CD4-positive, alpha-beta T cell (primary cell): ENCODE measurements at regions not wholly inside any gene's neighbourhood (a gene's known extent, or its start where the extent isn't known, plus 50 kb on each side); places are given as distances from the start of the nearest gene placed in this dataset.

Experiments
- ATAC-seq: fragments of 200-7000 bp; cut with Tn5 transposase; one replicate; pipeline ENCODE4 v1.10.0; 2022; ENCODE audit warnings: mild to moderate bottlenecking; ENCODE audit not compliant: poor library complexity
- CTCF ChIA-PET: fragments of 350-600 bp; sonication (Branson Sonifier 250); formaldehyde crosslinking; loops from one replicate; lab custom pipeline; 2021; ENCODE audit warnings: antibody characterized with exemption, inconsistent platforms; lab: Charles Lee
- POLR2A ChIA-PET: fragments of 350-600 bp; sonication (Branson Sonifier 250); formaldehyde crosslinking; loops from one replicate; lab custom pipeline; 2021; ENCODE audit warnings: antibody characterized with exemption, inconsistent platforms; lab: Charles Lee
- DNase-seq, 14 experiments: peaks; one replicate each; pipeline ENCODE4 v3.0.0-alpha.2; 2013 to 2020; ENCODE audit warnings: mixed read lengths in 2 of 14
- H3K27ac ChIP-seq, 2 donors: one replicate each; pipeline versions ENCODE4 v1.5.1 to v1.7.0; 2013; ENCODE audit warnings: low read length in 2 of 2, low read depth in 1 of 2, mild to moderate bottlenecking in 1 of 2
- H3K27me3 ChIP-seq, 2 experiments: 1 replicate in 1 of 2; 2 replicates in 1 of 2; pipeline versions ENCODE4 v1.6.1 to v1.7.0; 2013; ENCODE audit warnings: low read length in 2 of 2, control low read depth in 1 of 2, mild to moderate bottlenecking in 1 of 2, moderate library complexity in 1 of 2; ENCODE audit not compliant: insufficient read depth in 2 of 2, control insufficient read depth in 1 of 2
- H3K36me3 ChIP-seq: one replicate; pipeline ENCODE4 v1.6.1; 2013; ENCODE audit warnings: low read length, control low read depth; ENCODE audit not compliant: insufficient read depth
- H3K4me1 ChIP-seq: one replicate; pipeline ENCODE4 v1.6.1; 2013; ENCODE audit warnings: low read length, control low read depth; ENCODE audit not compliant: insufficient read depth
- H3K4me3 ChIP-seq: one replicate; pipeline ENCODE4 v1.5.1; 2013; ENCODE audit warnings: mild to moderate bottlenecking, low read length, moderate library complexity
- H3K9me3 ChIP-seq, 2 experiments: 1 replicate in 1 of 2; 2 replicates in 1 of 2; pipeline versions ENCODE4 v1.6.1 to v1.7.0; 2013; ENCODE audit warnings: low read length in 2 of 2, mild to moderate bottlenecking in 2 of 2, control low read depth in 1 of 2, moderate library complexity in 1 of 2; ENCODE audit not compliant: control insufficient read depth in 1 of 2, insufficient read depth in 1 of 2
- H3K27ac Mint-ChIP-seq: one replicate; pipeline ENCODE4 v1.8.0; 2020; ENCODE audit warnings: mixed read lengths
- H3K27me3 Mint-ChIP-seq: one replicate; pipeline ENCODE4 v1.8.0; 2021; ENCODE audit warnings: mixed read lengths
- H3K36me3 Mint-ChIP-seq: one replicate; pipeline ENCODE4 v1.8.0; 2021; ENCODE audit warnings: low read depth, mixed read lengths
- H3K4me1 Mint-ChIP-seq: one replicate; pipeline ENCODE4 v1.8.0; 2021; ENCODE audit warnings: low read depth, mixed read lengths
- H3K4me3 Mint-ChIP-seq: one replicate; pipeline ENCODE4 v1.8.0; 2020; ENCODE audit warnings: mild to moderate bottlenecking, mixed read lengths
- H3K9me3 Mint-ChIP-seq: one replicate; pipeline ENCODE4 v1.8.0; 2020; ENCODE audit warnings: mixed read lengths
- CTCF ChIP-seq: fragments of 200-600 bp; IDR thresholded peaks from one replicate; pipeline ENCODE4 v1.8.0; 2022; ENCODE audit warnings: antibody characterized with exemption, mild to moderate bottlenecking
- intact Hi-C, 2 experiments: fragments of 100-400 bp; cut with DNase I in 1 of 2; cut with micrococcal nuclease in 1 of 2; formaldehyde crosslinking; loops; one replicate each; pipeline versions ENCODE4 v1.15.1 to v1.9.0; 2023 to 2025; cut with DNase I, micrococcal nuclease

GRCh38 chr3:69675786-69676530, 63.3 kb upstream of the MITF start:
- ChIA-PET CTCF (no interaction called here), POLR2A (no interaction called here)
- no peaks in the 10 kb centered on the region for H3K4me1 ChIP-seq
- DNase-seq (no peak), ATAC-seq (no peak)
- Mint-ChIP-seq H3K27me3 (peaks cover 4% of the 10 kb centered on the region), H3K9me3 (no peaks in the 10 kb centered on the region), H3K4me3 (no peak overlapping the region), H3K27ac (no peak overlapping the region), H3K36me3 (no peaks in the 10 kb centered on the region), H3K4me1 (no peaks in the 10 kb centered on the region)
- H3K4me3 ChIP-seq = no peak overlapping the region
- TF ChIP-seq CTCF = no peak
- no peaks in the 10 kb centered on the region for H3K9me3 ChIP-seq
- no peak overlapping the region for H3K27ac ChIP-seq
- intact Hi-C loops = no loop called here
- H3K36me3 ChIP-seq = no peaks in the 10 kb centered on the region
- H3K27me3 ChIP-seq = no peaks in the 10 kb centered on the region

GRCh38 chr3:69674752-69675151, 64.5 kb upstream of the MITF start:
- Mint-ChIP-seq H3K4me1 (no peaks in the 10 kb centered on the region), H3K9me3 (no peaks in the 10 kb centered on the region), H3K27ac (no peak overlapping the region), H3K4me3 (no peak overlapping the region), H3K36me3 (no peaks in the 10 kb centered on the region), H3K27me3 (peaks cover 4% of the 10 kb centered on the region)
- no peaks in the 10 kb centered on the region for H3K4me1 ChIP-seq
- ChIA-PET CTCF (interaction anchor here (0.6 kb wide), 1 partner anchor 11 kb away, joined by 3 read pairs; no protein-coding TSS in a partner anchor), POLR2A (no interaction called here)
- no peaks in the 10 kb centered on the region for H3K36me3 ChIP-seq
- DNase-seq (no peak), ATAC-seq (no peak)
- no peak overlapping the region for H3K4me3 ChIP-seq
- no peak for TF ChIP-seq CTCF
- intact Hi-C loops = loop anchor here in 1 of 2 experiments (5.0 kb wide), 1 partner anchor 512 kb away; no protein-coding TSS in a partner anchor
- H3K9me3 ChIP-seq = no peaks in the 10 kb centered on the region
- H3K27ac ChIP-seq = no peak overlapping the region
- H3K27me3 ChIP-seq = no peaks in the 10 kb centered on the region

- Histone ChIP-seq H3K36me3 (no peaks in the 10 kb centered on the region), H3K4me3 (no peak overlapping the region), H3K27me3 (no peaks in the 10 kb centered on the region), H3K9me3 (no peaks in the 10 kb centered on the region), H3K27ac (no peak overlapping the region), H3K4me1 (no peaks in the 10 kb centered on the region)
- no peaks in the 10 kb centered on the region for H3K36me3 Mint-ChIP-seq
- H3K4me3 Mint-ChIP-seq = no peak overlapping the region
- no peaks in the 10 kb centered on the region for H3K9me3 Mint-ChIP-seq
- H3K27ac Mint-ChIP-seq = no peak overlapping the region
- peaks cover 4% of the 10 kb centered on the region for H3K27me3 Mint-ChIP-seq
- no peaks in the 10 kb centered on the region for H3K4me1 Mint-ChIP-seq
- ChIA-PET POLR2A (interaction anchor here (0.7 kb wide), 1 partner anchor 806 kb away, joined by 3 read pairs; no protein-coding TSS in a partner anchor), CTCF (no interaction called here)
- DNase-seq (peak in 2 of 14 experiments; percentile 7 to 11), ATAC-seq (no peak)
- intact Hi-C loops = loop anchor here in 1 of 2 experiments (5.0 kb wide), 1 partner anchor 509 kb away; no protein-coding TSS in a partner anchor
- no peak for TF ChIP-seq CTCF
These were observed 67.9 kb upstream of the MITF start for GRCh38 chr3:69671082-69671952.
